IPS DF 6.9 (cell line): ENCODE measurements at regions not wholly inside any gene's neighbourhood (a gene's known extent, or its start where the extent isn't known, plus 50 kb on each side); places are given as distances from the start of the nearest gene placed in this dataset.

ENCODE experiments used
- DNase-seq: peaks from one replicate; pipeline ENCODE4 v3.0.0-alpha.2; 2013; ENCODE audit warnings: low read depth, low spot score
- H3K27ac ChIP-seq: one replicate; pipeline ENCODE4 v1.5.1; 2013; ENCODE audit warnings: low read length, control low read depth
- H3K27me3 ChIP-seq: 2 replicates; pipeline ENCODE4 v1.6.1; 2013; ENCODE audit warnings: mild to moderate bottlenecking, low read length; ENCODE audit not compliant: control insufficient read depth, insufficient read depth
- H3K36me3 ChIP-seq: 2 replicates; pipeline ENCODE4 v1.6.1; 2013; ENCODE audit warnings: low read length; ENCODE audit not compliant: control insufficient read depth, insufficient read depth
- H3K4me1 ChIP-seq: 2 replicates; pipeline ENCODE4 v1.6.1; 2013; ENCODE audit warnings: low read length; ENCODE audit not compliant: control insufficient read depth, insufficient read depth
- H3K4me3 ChIP-seq: 2 replicates; pipeline ENCODE4 v1.5.1; 2013; ENCODE audit warnings: mild to moderate bottlenecking, low read length
- H3K9me3 ChIP-seq: 2 replicates; pipeline ENCODE4 v1.6.1; 2013; ENCODE audit warnings: low read length, inconsistent platforms; ENCODE audit not compliant: control insufficient read depth, insufficient read depth
- WGBS: extraction: QIAGEN DNeasy Blood & Tissue Kit; methylation state at CpG from one replicate; pipeline ENCODE4 v1.1.7; 2013; ENCODE audit warnings: mixed read lengths, missing lambda C conversion rate; ENCODE audit not compliant: insufficient read length, insufficient coverage; 5-methylcytosine and 5-hydroxymethylcytosine counted together

GRCh38 chr12:124456652-124457152 lies 110.7 kb downstream of the NCOR2 start:
- Histone ChIP-seq H3K27me3 (no peaks in the 10 kb centered on the region), H3K27ac (no peak overlapping the region), H3K4me3 (no peak overlapping the region), H3K36me3 (peaks cover 15% of the 10 kb centered on the region), H3K4me1 (no peaks in the 10 kb centered on the region; the same call in 1 of the 2 replicates), H3K9me3 (no peaks in the 10 kb centered on the region)
- DNase-seq: no peak
- no CpG with 5 or more reads among the region's 31 CpGs for WGBS

GRCh38 chr12:124456133-124456651 lies 111.2 kb downstream of the NCOR2 start:
- H3K27ac ChIP-seq: no peak overlapping the region
- no peak for DNase-seq

GRCh38 chr12:124455336-124455735 lies 112.1 kb downstream of the NCOR2 start:
- Histone ChIP-seq H3K27ac (no peak overlapping the region), H3K4me3 (no peak overlapping the region; the same call in 1 of the 2 replicates), H3K9me3 (no peaks in the 10 kb centered on the region), H3K4me1 (no peaks in the 10 kb centered on the region; the same call in 1 of the 2 replicates), H3K36me3 (peaks cover 13% of the 10 kb centered on the region), H3K27me3 (no peaks in the 10 kb centered on the region)
- no CpG with 5 or more reads among the region's 9 CpGs for WGBS
- DNase-seq: no peak

More at GRCh38 chr12:124456133-124456651, 111.2 kb downstream of the NCOR2 start:
- H3K4me1 ChIP-seq: no peaks in the 10 kb centered on the region; the same call in 1 of the 2 replicates
- no peaks in the 10 kb centered on the region for H3K9me3 ChIP-seq
- WGBS: no CpG with 5 or more reads among the region's 12 CpGs
- no peaks in the 10 kb centered on the region for H3K27me3 ChIP-seq
- H3K4me3 ChIP-seq: no peak overlapping the region
- H3K36me3 ChIP-seq: peaks cover 15% of the 10 kb centered on the region

- no peak for DNase-seq
- Histone ChIP-seq H3K36me3 (peaks cover 8% of the 10 kb centered on the region), H3K4me1 (no peaks in the 10 kb centered on the region; the same call in 1 of the 2 replicates), H3K9me3 (no peaks in the 10 kb centered on the region), H3K27ac (no peak overlapping the region), H3K4me3 (no peak overlapping the region), H3K27me3 (no peaks in the 10 kb centered on the region)
- no CpG with 5 or more reads among the region's 13 CpGs for WGBS
Observed at GRCh38 chr12:124454735-124455134, 112.7 kb downstream of the NCOR2 start.

GRCh38 chr12:124454352-124454725 lies 113.1 kb downstream of the NCOR2 start:
- H3K9me3 ChIP-seq: no peaks in the 10 kb centered on the region
- DNase-seq: no peak
- WGBS: no CpG with 5 or more reads among the region's 11 CpGs
- H3K4me1 ChIP-seq: no peaks in the 10 kb centered on the region; the same call in 1 of the 2 replicates
- peaks cover 7% of the 10 kb centered on the region for H3K36me3 ChIP-seq
- no peak overlapping the region for H3K4me3 ChIP-seq
- no peak overlapping the region for H3K27ac ChIP-seq
- H3K27me3 ChIP-seq: no peaks in the 10 kb centered on the region

DNA sequence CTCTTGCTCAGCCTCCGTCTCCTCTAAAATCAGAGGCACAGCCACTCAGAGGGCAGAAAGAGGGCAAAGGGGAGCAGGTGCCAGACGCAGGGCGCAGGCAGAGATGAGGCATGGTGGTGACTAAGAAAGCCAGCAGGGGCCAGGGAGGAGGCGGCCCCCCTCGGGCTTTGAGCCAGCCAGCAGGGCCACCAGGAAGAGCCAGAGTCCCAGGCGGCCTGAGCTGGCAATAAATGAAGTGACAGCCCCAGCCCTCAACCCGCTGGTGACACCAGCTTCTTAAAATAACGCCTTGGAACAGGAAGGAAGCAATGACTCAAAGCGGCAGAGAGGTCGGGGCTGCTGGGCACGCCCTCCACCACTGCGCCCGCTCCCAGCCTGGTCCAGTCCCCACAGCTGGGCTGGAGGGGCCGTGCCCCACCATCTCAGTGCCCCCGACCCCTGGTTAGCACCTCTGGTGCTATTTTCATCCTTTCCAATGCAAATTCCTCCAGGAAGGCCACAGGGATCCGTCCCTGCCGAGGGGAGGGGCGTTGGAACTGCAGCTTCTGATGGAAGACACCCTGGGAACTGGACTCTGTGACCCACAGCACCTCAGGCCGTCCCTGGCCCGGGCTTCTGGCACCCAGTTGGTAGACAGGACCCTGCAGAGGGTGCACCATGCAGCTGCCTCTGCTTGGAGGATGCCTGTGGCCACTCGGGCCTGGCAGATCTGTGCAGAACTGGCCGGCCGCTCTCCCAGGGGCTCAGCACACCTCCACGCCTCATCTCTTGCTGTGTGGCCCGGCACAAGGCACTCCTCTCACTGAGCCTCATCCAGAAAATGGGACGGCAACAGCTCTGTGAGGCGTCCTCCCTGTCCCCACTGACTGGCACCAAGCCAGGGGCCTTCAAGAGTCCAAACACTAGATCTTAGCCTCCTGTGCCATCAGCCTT lies 113.7 kb downstream of the NCOR2 start:
- no peak overlapping the region for H3K4me3 ChIP-seq
- no peak overlapping the region for H3K27ac ChIP-seq
- no CpG with 5 or more reads among the region's 27 CpGs for WGBS
- H3K27me3 ChIP-seq: no peaks in the 10 kb centered on the region
- H3K9me3 ChIP-seq: no peaks in the 10 kb centered on the region
- H3K4me1 ChIP-seq: no peaks in the 10 kb centered on the region; the same call in 1 of the 2 replicates
- H3K36me3 ChIP-seq: peaks cover 7% of the 10 kb centered on the region
- DNase-seq: no peak

DNA sequence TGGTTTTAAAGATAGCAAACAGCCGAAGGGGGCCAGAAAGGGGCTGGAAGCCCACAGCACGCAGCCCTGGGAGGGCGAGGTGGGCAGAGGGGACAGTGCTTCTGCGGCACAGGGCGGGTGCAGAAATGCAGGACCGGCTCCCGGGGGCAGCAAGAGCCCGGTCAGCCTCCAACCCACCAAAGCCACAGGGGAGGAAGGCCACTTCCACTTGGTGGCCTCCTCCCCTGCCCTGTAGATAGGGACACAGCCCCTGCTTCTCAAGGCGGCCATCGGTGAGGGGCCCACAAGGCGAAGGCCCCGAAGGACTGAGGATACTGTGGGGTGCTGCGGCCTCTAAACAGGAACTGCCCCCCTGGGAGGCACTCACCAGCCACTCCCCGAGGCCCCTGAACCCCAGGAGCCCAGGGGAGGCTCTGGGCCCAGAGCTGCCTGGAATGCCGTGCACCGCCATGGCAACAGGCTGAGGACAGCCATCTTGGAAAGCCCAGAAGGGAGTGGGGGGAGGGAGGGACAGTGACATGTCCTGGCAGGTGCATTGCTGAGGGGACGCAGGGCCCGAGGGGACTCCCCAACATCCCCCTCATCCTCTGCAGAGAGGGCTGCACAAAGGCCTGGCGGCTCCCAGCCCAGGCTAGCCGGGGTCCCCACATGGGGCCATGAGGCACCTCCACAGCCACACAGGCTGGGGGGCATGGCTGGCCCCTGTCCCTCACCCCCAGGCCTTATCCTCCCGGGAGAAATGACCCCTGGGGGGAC lies 114.7 kb downstream of the NCOR2 start:
- no peak overlapping the region for H3K27ac ChIP-seq
- no peaks in the 10 kb centered on the region for H3K27me3 ChIP-seq
- H3K4me1 ChIP-seq: no peaks in the 10 kb centered on the region; the same call in 1 of the 2 replicates
- WGBS: no CpG with 5 or more reads among the region's 21 CpGs
- no peak for DNase-seq
- no peak overlapping the region for H3K4me3 ChIP-seq
- no peaks in the 10 kb centered on the region for H3K9me3 ChIP-seq
- H3K36me3 ChIP-seq: peaks cover 9% of the 10 kb centered on the region; the same call in 1 of the 2 replicates

- no peaks in the 10 kb centered on the region for H3K9me3 ChIP-seq
- H3K36me3 ChIP-seq: peaks cover 9% of the 10 kb centered on the region; the same call in 1 of the 2 replicates
- DNase-seq: no peak
- no peak overlapping the region for H3K27ac ChIP-seq
- no peaks in the 10 kb centered on the region; the same call in 1 of the 2 replicates for H3K4me1 ChIP-seq
- H3K4me3 ChIP-seq: no peak overlapping the region
- H3K27me3 ChIP-seq: no peaks in the 10 kb centered on the region
- no CpG with 5 or more reads among the region's 12 CpGs for WGBS
Observed at GRCh38 chr12:124451637-124452243, 115.7 kb downstream of the NCOR2 start.

DNA sequence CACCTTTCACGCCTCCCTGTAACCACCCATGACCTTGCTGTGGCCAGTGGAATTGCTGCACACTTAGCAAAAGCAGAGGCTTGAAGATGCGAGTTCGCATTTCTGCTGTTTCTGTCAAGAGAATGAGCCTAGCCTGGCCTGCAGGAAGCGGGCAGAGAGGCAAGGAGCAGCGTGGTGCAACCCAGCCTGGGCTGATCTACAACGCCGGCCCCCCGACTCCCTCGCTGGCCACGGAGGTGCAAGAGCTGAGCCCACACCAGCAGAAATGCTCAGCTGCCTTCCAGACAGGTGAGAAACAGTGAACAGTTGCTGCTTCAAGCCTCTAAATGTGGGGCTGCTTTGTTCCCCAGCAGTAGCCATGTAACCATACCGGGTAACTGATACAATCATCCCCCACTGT lies 116.4 kb downstream of the NCOR2 start:
- H3K27me3 ChIP-seq: no peaks in the 10 kb centered on the region
- peaks cover 5% of the 10 kb centered on the region; the same call in 1 of the 2 replicates for H3K36me3 ChIP-seq
- H3K27ac ChIP-seq: no peak overlapping the region
- H3K4me3 ChIP-seq: no peak overlapping the region
- no peaks in the 10 kb centered on the region for H3K9me3 ChIP-seq
- DNase-seq: no peak
- H3K4me1 ChIP-seq: no peaks in the 10 kb centered on the region; the same call in 1 of the 2 replicates
- WGBS: no CpG with 5 or more reads among the region's 11 CpGs

GRCh38 chr12:124450376-124450750 lies 117.0 kb downstream of the NCOR2 start:
- Histone ChIP-seq H3K27ac (no peak overlapping the region), H3K36me3 (peaks cover 4% of the 10 kb centered on the region; the same call in 1 of the 2 replicates), H3K4me3 (no peak overlapping the region), H3K4me1 (no peaks in the 10 kb centered on the region; the same call in 1 of the 2 replicates), H3K27me3 (no peaks in the 10 kb centered on the region), H3K9me3 (no peaks in the 10 kb centered on the region)
- WGBS: no CpG with 5 or more reads among the region's 15 CpGs
- DNase-seq: no peak
